HepG2 (cell line): ENCODE measurements at regions not wholly inside any gene's neighbourhood (a gene's known extent, or its start where the extent isn't known, plus 50 kb on each side); places are given as distances from the start of the nearest gene placed in this dataset.

Experiments
- CSRNP2 ChIP-seq: sonication (generic); formaldehyde crosslinking; conservative IDR thresholded peaks from 2 replicates; pipeline ENCODE4 v1.8.0; 2022; ENCODE audit warnings: low read depth, missing genetic modification reagents
- ELF4 ChIP-seq: sonication (generic); formaldehyde crosslinking; IDR thresholded peaks from 2 replicates; pipeline ENCODE4 v1.5.0; 2020; ENCODE audit warnings: missing genetic modification reagents, mild to moderate bottlenecking, moderate library complexity, borderline replicate concordance
- MED1 ChIP-seq: sonication (generic); formaldehyde crosslinking; IDR thresholded peaks from 2 replicates; pipeline ENCODE4 v1.4.0; 2020; ENCODE audit warnings: missing genetic modification reagents
- NCOA5 ChIP-seq: sonication (generic); formaldehyde crosslinking; IDR thresholded peaks from 2 replicates; pipeline ENCODE4 v1.4.0; 2020; ENCODE audit warnings: missing genetic modification reagents
- POLR2A ChIP-seq, 2 experiments: IDR thresholded peaks; 2 replicates each; pipeline ENCODE4 v1.6.1; 2011; ENCODE audit warnings: low read depth in 2 of 2, low read length in 2 of 2, mild to moderate bottlenecking in 1 of 2, moderate library complexity in 1 of 2; ENCODE audit not compliant: insufficient read depth in 1 of 2
- POLR2AphosphoS2 ChIP-seq: IDR thresholded peaks from 2 replicates; pipeline ENCODE4 v1.6.1; 2011; ENCODE audit warnings: low read depth, low read length, improper control_type of control experiment
- RERE ChIP-seq: IDR thresholded peaks from 2 replicates; pipeline ENCODE4 v1.6.1; 2016; ENCODE audit warnings: low read depth, missing genetic modification reagents, missing compliant biosample characterization
- SIN3B ChIP-seq: fragments of 150-350 bp; IDR thresholded peaks from 2 replicates; pipeline ENCODE4 v1.6.1; 2014; ENCODE audit warnings: low read length
- SIX4 ChIP-seq: sonication (generic); formaldehyde crosslinking; IDR thresholded peaks from 2 replicates; pipeline ENCODE4 v1.4.0; 2020; ENCODE audit warnings: missing genetic modification reagents
- SOX6 ChIP-seq, 2 experiments: fragments of 450-650 bp in 1 of 2; sonication (generic) in 1 of 2; formaldehyde crosslinking in 1 of 2; IDR thresholded peaks; 2 replicates each; pipeline versions ENCODE4 v1.4.0 to v1.6.1; 2017 to 2020; ENCODE audit warnings: antibody characterized with exemption in 1 of 2, mild to moderate bottlenecking in 1 of 2, missing genetic modification reagents in 1 of 2
- TRIM22 ChIP-seq: fragments of 450-650 bp; IDR thresholded peaks from 2 replicates; pipeline ENCODE4 v1.6.1; 2017
- ZBTB10 ChIP-seq: sonication (generic); formaldehyde crosslinking; IDR thresholded peaks from 2 replicates; pipeline ENCODE4 v1.4.0; 2020; ENCODE audit warnings: missing genetic modification reagents, borderline replicate concordance
- ZBTB21 ChIP-seq: sonication (generic); formaldehyde crosslinking; IDR thresholded peaks from 2 replicates; pipeline ENCODE4 v1.4.0; 2020; ENCODE audit warnings: missing genetic modification reagents
- ZFP37 ChIP-seq: sonication (generic); formaldehyde crosslinking; IDR thresholded peaks from 2 replicates; pipeline ENCODE4 v1.4.0; 2020; ENCODE audit warnings: missing genetic modification reagents, borderline replicate concordance
- ZNF496 ChIP-seq: sonication (generic); formaldehyde crosslinking; IDR thresholded peaks from 2 replicates; pipeline ENCODE4 v1.8.1; 2023; ENCODE audit warnings: mild to moderate bottlenecking, moderate library complexity, missing genetic modification reagents; ENCODE audit not compliant: insufficient replicate concordance
- ZNF552 ChIP-seq: sonication (generic); formaldehyde crosslinking; IDR thresholded peaks from 2 replicates; pipeline ENCODE4 v1.9.0; 2022; ENCODE audit warnings: missing genetic modification reagents, mild to moderate bottlenecking, borderline replicate concordance
- ZNF709 ChIP-seq: sonication (generic); formaldehyde crosslinking; IDR thresholded peaks from 2 replicates; pipeline ENCODE4 v1.5.0; 2020; ENCODE audit warnings: mild to moderate bottlenecking, missing genetic modification reagents
- ZUFSP ChIP-seq: sonication (generic); formaldehyde crosslinking; IDR thresholded peaks from 2 replicates; pipeline ENCODE4 v1.9.0; 2021; ENCODE audit warnings: missing genetic modification reagents, mild to moderate bottlenecking, borderline replicate concordance

- TF ChIP-seq ZBTB10 (CRISPR knock-in tag), result no peak
- no peak for TF ChIP-seq SIN3B
- TF ChIP-seq NCOA5 (CRISPR knock-in tag), result no peak
- TF ChIP-seq ZUFSP (CRISPR knock-in tag), result no peak
- no peak for TF ChIP-seq ZBTB21 (CRISPR knock-in tag)
- TF ChIP-seq MED1 (CRISPR knock-in tag), result no peak
- no peak for TF ChIP-seq SOX6 (IDR thresholded peaks at IDR 0.05)
- peak; percentile 49; the same call in 1 of the 2 replicates for TF ChIP-seq SOX6 (CRISPR knock-in tag; IDR thresholded peaks at IDR 0.05)
- TF ChIP-seq ZNF709 (CRISPR knock-in tag), result no peak
- TF ChIP-seq CSRNP2 (CRISPR knock-in tag), result no peak
- TF ChIP-seq SIX4, result no peak; the same call in 1 of the 2 replicates
- no peak for TF ChIP-seq POLR2A (IDR thresholded peaks at IDR 0.05; ENCODE audit: insufficient read depth in 1 of 2, low read depth in 2 of 2, low read length in 2 of 2)
- TF ChIP-seq RERE (CRISPR knock-in tag), result peak; percentile 76; the same call in 1 of the 2 replicates
- TF ChIP-seq ZNF496 (CRISPR knock-in tag), result no peak
- no peak for TF ChIP-seq TRIM22
- TF ChIP-seq ZNF552, result no peak
- no peak for TF ChIP-seq ELF4
- TF ChIP-seq ZFP37 (CRISPR knock-in tag), result no peak
- TF ChIP-seq POLR2AphosphoS2, result no peak
Measured at GRCh38 chr3:30193625-30194044, 412.8 kb upstream of the TGFBR2 start (continued).
